H1 (cell line): ENCODE measurements at regions not wholly inside any gene's neighbourhood (a gene's known extent, or its start where the extent isn't known, plus 50 kb on each side); places are given as distances from the start of the nearest gene placed in this dataset.
A peak's percentile ranks its signal among the peaks of the same experiment; 100 is the strongest.

ENCODE experiments used
- CTCF ChIA-PET: fragments of 300-600 bp; sonication (Branson Sonifier 250); formaldehyde crosslinking; loops from one replicate; lab custom pipeline; 2021; ENCODE audit not compliant: partially characterized antibody; lab: Charles Lee
- POLR2A ChIA-PET: fragments of 300-600 bp; sonication (Branson Sonifier 250); formaldehyde crosslinking; loops from one replicate; lab custom pipeline; 2021; ENCODE audit warnings: inconsistent platforms; ENCODE audit not compliant: partially characterized antibody; lab: Charles Lee
- DNase-seq, 2 experiments: peaks; one replicate each; pipeline versions ENCODE4 v3.0.0 to v3.0.0-alpha.2; 2010 to 2022; ENCODE audit warnings: low spot score in 2 of 2, low read depth in 1 of 2, mixed read lengths in 1 of 2
- FAIRE-seq: peaks from 2 replicates; lab custom pipeline; 2011; peaks lifted over from hg19 to GRCh38; lab: Jason Lieb, UNC
- H2AFZ ChIP-seq: 2 replicates; pipeline ENCODE4 v1.8.1; 2012; ENCODE audit warnings: low read length, inconsistent platforms
- H2AK5ac ChIP-seq: 2 replicates; pipeline ENCODE4 v1.6.1; 2013; ENCODE audit warnings: low read depth, low read length
- H2BK120ac ChIP-seq: replicated peaks from 2 replicates; pipeline ENCODE3; 2013; ENCODE audit warnings: low read depth, low read length, inconsistent platforms
- H2BK12ac ChIP-seq: 2 replicates; pipeline ENCODE4 v1.6.1; 2013; ENCODE audit warnings: low read depth, low read length
- H2BK15ac ChIP-seq: 2 replicates; pipeline ENCODE4 v1.6.1; 2013; ENCODE audit warnings: low read length
- H2BK20ac ChIP-seq: 2 replicates; pipeline ENCODE4 v1.6.1; 2013; ENCODE audit warnings: low read length
- H2BK5ac ChIP-seq: 2 replicates; pipeline ENCODE4 v1.6.1; 2013; ENCODE audit warnings: low read depth, low read length
- H3K14ac ChIP-seq: 2 replicates; pipeline ENCODE4 v1.6.1; 2013; ENCODE audit warnings: inconsistent platforms; ENCODE audit not compliant: insufficient read length
- H3K18ac ChIP-seq: 2 replicates; pipeline ENCODE4 v1.6.1; 2013; ENCODE audit warnings: low read length; ENCODE audit errors: extremely low read depth
- H3K23ac ChIP-seq: 2 replicates; pipeline ENCODE4 v1.6.1; 2013; ENCODE audit warnings: inconsistent platforms; ENCODE audit not compliant: insufficient read length
- H3K23me2 ChIP-seq: 2 replicates; pipeline ENCODE4 v1.6.1; 2013; ENCODE audit warnings: low read depth, low read length
- H3K27ac ChIP-seq: 2 replicates; pipeline ENCODE4 v1.6.1; 2011; ENCODE audit warnings: low read depth, low read length, inconsistent platforms
- H3K27me3 ChIP-seq, 4 experiments: replicated peaks in 1 of 4; 1 replicate in 1 of 4; 2 replicates in 3 of 4; pipeline versions ENCODE4 v1.6.1 to v1.8.1; 2011 to 2013; ENCODE audit warnings: low read length in 3 of 4, mild to moderate bottlenecking in 3 of 4, inconsistent platforms in 2 of 4, mixed read lengths in 2 of 4, moderate library complexity in 1 of 4; ENCODE audit not compliant: control insufficient read depth in 3 of 4, insufficient read depth in 3 of 4; ENCODE audit errors: extremely low read depth in 1 of 4
- H3K36me3 ChIP-seq, 4 experiments: 2 replicates each; pipeline versions ENCODE4 v1.6.1 to v1.8.1; 2011 to 2013; ENCODE audit warnings: mild to moderate bottlenecking in 4 of 4, low read length in 3 of 4, moderate library complexity in 2 of 4, control low read depth in 1 of 4, inconsistent platforms in 1 of 4; ENCODE audit not compliant: insufficient read depth in 4 of 4, control insufficient read depth in 2 of 4
- H3K4ac ChIP-seq: replicated peaks from 2 replicates; pipeline ENCODE3; 2013; ENCODE audit warnings: low read length, low read depth, mixed read lengths, inconsistent platforms; ENCODE audit not compliant: insufficient read length
- H3K4me1 ChIP-seq, 4 experiments: replicated peaks in 1 of 4; 1 replicate in 1 of 4; 2 replicates in 3 of 4; pipeline versions ENCODE4 v1.6.1 to v1.8.1; 2011 to 2013; ENCODE audit warnings: low read length in 3 of 4, inconsistent platforms in 2 of 4, mixed read lengths in 1 of 4; ENCODE audit not compliant: insufficient read depth in 4 of 4, control insufficient read depth in 3 of 4
- H3K4me2 ChIP-seq, 2 experiments: 2 replicates each; pipeline versions ENCODE4 v1.6.1 to v1.8.1; 2011 to 2013; ENCODE audit warnings: low read depth in 2 of 2, low read length in 2 of 2, control low read depth in 1 of 2, inconsistent platforms in 1 of 2, mild to moderate bottlenecking in 1 of 2; ENCODE audit not compliant: insufficient read depth in 1 of 2
- H3K4me3 ChIP-seq, 4 experiments: fragments of 200-600, 300-600 bp in 1 of 4; sonication (generic), shearing (Covaris generic), sonication (Bioruptor Twin) in 1 of 4; 2 replicates each; pipeline versions ENCODE4 v1.5.1 to v1.8.1; 2011 to 2016; ENCODE audit warnings: low read length in 4 of 4, low read depth in 3 of 4, control low read depth in 2 of 4, inconsistent platforms in 2 of 4, mild to moderate bottlenecking in 2 of 4, mixed read lengths in 1 of 4, moderate library complexity in 1 of 4; ENCODE audit not compliant: insufficient read depth in 2 of 4; ENCODE audit errors: extremely low read depth in 1 of 4
- H3K56ac ChIP-seq: replicated peaks from 2 replicates; pipeline ENCODE3; 2013; ENCODE audit warnings: low read depth, mild to moderate bottlenecking, mixed read lengths, low read length, inconsistent platforms; ENCODE audit not compliant: insufficient read length
- H3K79me1 ChIP-seq: 2 replicates; pipeline ENCODE4 v1.6.1; 2013; ENCODE audit warnings: low read depth, low read length, control low read depth
- H3K79me2 ChIP-seq, 2 experiments: 2 replicates each; pipeline versions ENCODE4 v1.6.1 to v1.8.1; 2012 to 2013; ENCODE audit warnings: low read length in 2 of 2, mild to moderate bottlenecking in 2 of 2, inconsistent platforms in 1 of 2; ENCODE audit not compliant: insufficient read depth in 2 of 2, control insufficient read depth in 1 of 2
- H3K9ac ChIP-seq, 4 experiments: replicated peaks in 1 of 4; 1 replicate in 1 of 4; 2 replicates in 3 of 4; pipeline versions ENCODE4 v1.6.1 to v1.8.1; 2011 to 2013; ENCODE audit warnings: low read depth in 3 of 4, low read length in 3 of 4, control low read depth in 2 of 4, mild to moderate bottlenecking in 2 of 4, moderate library complexity in 2 of 4, inconsistent platforms in 1 of 4; ENCODE audit errors: extremely low read depth in 1 of 4
- H3K9me3 ChIP-seq, 2 experiments: 2 replicates each; pipeline versions ENCODE4 v1.6.1 to v1.8.1; 2012 to 2013; ENCODE audit warnings: mild to moderate bottlenecking in 2 of 2, moderate library complexity in 2 of 2, control low read depth in 1 of 2, inconsistent platforms in 1 of 2, low read depth in 1 of 2, low read length in 1 of 2, mixed read lengths in 1 of 2; ENCODE audit not compliant: insufficient read depth in 2 of 2
- H4K20me1 ChIP-seq, 2 experiments: replicated peaks in 1 of 2; 2 replicates each; pipeline versions ENCODE3 to v1.8.1; 2011 to 2013; ENCODE audit warnings: inconsistent platforms in 2 of 2, low read length in 2 of 2, mild to moderate bottlenecking in 1 of 2; ENCODE audit not compliant: insufficient read depth in 2 of 2, control insufficient read depth in 1 of 2
- H4K5ac ChIP-seq: 2 replicates; pipeline ENCODE4 v1.6.1; 2013; ENCODE audit warnings: low read length, low read depth, mixed read lengths, inconsistent platforms; ENCODE audit not compliant: insufficient read length
- H4K8ac ChIP-seq: 2 replicates; pipeline ENCODE4 v1.8.0; 2013; ENCODE audit warnings: mild to moderate bottlenecking, moderate library complexity, low read length, inconsistent platforms; ENCODE audit not compliant: insufficient read depth; ENCODE audit errors: extremely low read depth
- H4K91ac ChIP-seq: replicated peaks from 2 replicates; pipeline ENCODE3; 2013; ENCODE audit warnings: low read length, mixed read lengths, inconsistent platforms; ENCODE audit not compliant: insufficient read length
- CHD2 ChIP-seq: IDR thresholded peaks from 2 replicates; pipeline ENCODE4 v1.6.1; 2012; ENCODE audit warnings: low read length, improper control_type of control experiment
- TEAD4 ChIP-seq: IDR thresholded peaks from 2 replicates; pipeline ENCODE4 v1.6.1; 2012; ENCODE audit warnings: low read depth, low read length, inconsistent platforms, mixed read lengths
- WGBS, 2 experiments: shearing (Covaris generic) in 1 of 2; methylation state at CpG; one replicate each; pipeline versions ENCODE4 v1.1.6 to v1.1.7; 2013 to 2015; ENCODE audit warnings: low lambda C conversion rate in 2 of 2, mixed read lengths in 2 of 2, inconsistent platforms in 1 of 2, low coverage in 1 of 2, missing lambda C conversion rate in 1 of 2; ENCODE audit not compliant: insufficient replicate concordance in 2 of 2, insufficient coverage in 1 of 2, insufficient read length in 1 of 2; ENCODE audit errors: extremely low coverage in 1 of 2, missing lambda C conversion rate in 1 of 2; 5-methylcytosine and 5-hydroxymethylcytosine counted together

DNA sequence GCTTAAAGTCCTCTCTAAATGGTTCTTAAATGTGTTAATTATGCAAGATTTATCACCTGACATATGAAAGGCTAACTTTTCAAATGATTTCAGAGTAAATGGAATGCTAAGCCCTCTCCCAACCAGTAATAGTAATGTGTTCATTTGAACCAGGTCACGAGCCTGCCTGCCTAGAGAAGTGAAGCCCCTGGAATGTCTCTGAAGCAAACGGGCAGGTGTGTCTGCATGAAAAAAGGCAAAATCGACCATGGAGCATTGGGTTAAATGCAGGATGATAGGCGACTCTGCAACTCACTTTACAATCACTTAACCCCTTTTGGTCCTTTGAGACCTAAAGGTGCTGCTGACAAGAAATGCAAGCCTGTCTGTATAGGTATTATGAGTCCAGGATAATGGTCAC is 798.4 kb upstream of the ACVR2A start:
- H3K56ac ChIP-seq: no peak overlapping the region
- H3K23me2 ChIP-seq: no peaks in the 10 kb centered on the region
- no peak overlapping the region for H2BK120ac ChIP-seq
- H4K5ac ChIP-seq: no peak overlapping the region
- H3K79me2 ChIP-seq: no peaks in the 10 kb centered on the region
- H4K20me1 ChIP-seq: no peaks in the 10 kb centered on the region
- H3K4ac ChIP-seq: no peak overlapping the region
- DNase-seq (no peak), FAIRE-seq (peak; percentile 42)
- no peaks in the 10 kb centered on the region for H3K9me3 ChIP-seq
- no peak overlapping the region for H3K9ac ChIP-seq
- ChIA-PET CTCF (interaction anchor here (1.2 to 5.1 kb wide), 5 partner anchors 16 to 863 kb away, joined by 3 to 25 read pairs (median 11); no protein-coding TSS in a partner anchor), POLR2A (no interaction called here)
- H2BK20ac ChIP-seq: no peak overlapping the region
- no peak overlapping the region for H3K18ac ChIP-seq
- no peak overlapping the region for H2BK5ac ChIP-seq
- no peak overlapping the region for H4K91ac ChIP-seq
- no peak overlapping the region for H4K8ac ChIP-seq
- no peak overlapping the region for H3K14ac ChIP-seq
- H3K4me3 ChIP-seq: no peak overlapping the region
- H3K79me1 ChIP-seq: no peaks in the 10 kb centered on the region
- no peaks in the 10 kb centered on the region for H3K27me3 ChIP-seq
- no peak overlapping the region for H3K27ac ChIP-seq
- no peak overlapping the region for H2AK5ac ChIP-seq
- H2BK15ac ChIP-seq: no peak overlapping the region
- no peaks in the 10 kb centered on the region for H3K36me3 ChIP-seq
- H3K4me1 ChIP-seq: peaks cover 0 to 4% (median 1%) of the 10 kb centered on the region in 4 experiments; a peak in 2 of 7 replicates
- no peak overlapping the region; a peak in 1 of 4 replicates for H3K4me2 ChIP-seq
- WGBS, 2 experiments: 37% methylated on average over 4 of the region's 4 CpGs; no CpG with 5 or more reads in 1 of the 2 experiments
- H3K23ac ChIP-seq: no peak overlapping the region
- no peak overlapping the region for H2AFZ ChIP-seq
- H2BK12ac ChIP-seq: no peak overlapping the region
- no peak for TF ChIP-seq CHD2
- TF ChIP-seq TEAD4: peak; percentile 80
